ENCODE measurements at regions not wholly inside any gene's neighbourhood (a gene's known extent, or its start where the extent isn't known, plus 50 kb on each side); places are given as distances from the start of the nearest gene placed in this dataset.

- ATAC-seq (ENCODE audit: insufficient number of reproducible peaks, low FRiP score, low read depth), result no peak
- Histone ChIP-seq H3K4me1 (ENCODE audit: control insufficient read depth in 1 of 2, low read depth in 2 of 2) (no peaks in the 10 kb centered on the region), H3K36me3 (no peaks in the 10 kb centered on the region), H3K9me3 (no peaks in the 10 kb centered on the region), H3K27ac (no peak overlapping the region), H3K4me3 (no peak overlapping the region), H3K27me3 (replicated peaks; ENCODE audit: insufficient read depth) (no peaks in the 10 kb centered on the region)
- no peak for TF ChIP-seq CTCF (IDR thresholded peaks at IDR 0.05)
- DNase-seq (ENCODE audit: low spot score), result no peak
These were observed 568.3 kb upstream of the SALL1 start for GRCh38 chr16:51719376-51719775.

- no peaks in the 10 kb centered on the region for H3K4me1 ChIP-seq (ENCODE audit: control insufficient read depth in 1 of 2, low read depth in 2 of 2)
- H3K4me3 ChIP-seq, result no peak overlapping the region
- H3K36me3 ChIP-seq, result no peaks in the 10 kb centered on the region
- no peak for TF ChIP-seq CTCF (IDR thresholded peaks at IDR 0.05)
- no peaks in the 10 kb centered on the region for H3K9me3 ChIP-seq
- H3K27me3 ChIP-seq (replicated peaks; ENCODE audit: insufficient read depth), result no peaks in the 10 kb centered on the region
- ATAC-seq (ENCODE audit: insufficient number of reproducible peaks, low FRiP score, low read depth) (no peak), DNase-seq (ENCODE audit: low spot score) (no peak)
- no peak overlapping the region for H3K27ac ChIP-seq
These were observed 565.1 kb upstream of the SALL1 start for GRCh38 chr16:51716195-51716594.

- ATAC-seq (ENCODE audit: insufficient number of reproducible peaks, low FRiP score, low read depth) (no peak), DNase-seq (ENCODE audit: low spot score) (no peak)
- H3K36me3 ChIP-seq, result no peaks in the 10 kb centered on the region
- no peaks in the 10 kb centered on the region for H3K4me1 ChIP-seq (ENCODE audit: control insufficient read depth in 1 of 2, low read depth in 2 of 2)
- no peaks in the 10 kb centered on the region for H3K27me3 ChIP-seq (replicated peaks; ENCODE audit: insufficient read depth)
- H3K27ac ChIP-seq, result no peak overlapping the region
- H3K9me3 ChIP-seq, result no peaks in the 10 kb centered on the region
- no peak overlapping the region for H3K4me3 ChIP-seq
- no peak for TF ChIP-seq CTCF (IDR thresholded peaks at IDR 0.05)
These were observed 562.4 kb upstream of the SALL1 start for GRCh38 chr16:51713502-51713901.

GRCh38 chr16:51710905-51711563 is 560.0 kb upstream of the SALL1 start:
- Histone ChIP-seq H3K9me3 (no peaks in the 10 kb centered on the region), H3K4me3 (no peak overlapping the region), H3K36me3 (no peaks in the 10 kb centered on the region), H3K4me1 (ENCODE audit: control insufficient read depth in 1 of 2, low read depth in 2 of 2) (no peaks in the 10 kb centered on the region), H3K27me3 (replicated peaks; ENCODE audit: insufficient read depth) (no peaks in the 10 kb centered on the region), H3K27ac (no peak overlapping the region)
- DNase-seq (ENCODE audit: low spot score) (no peak), ATAC-seq (ENCODE audit: insufficient number of reproducible peaks, low FRiP score, low read depth) (no peak)
- TF ChIP-seq CTCF (IDR thresholded peaks at IDR 0.05), result no peak

GRCh38 chr16:51710186-51710585 is 559.1 kb upstream of the SALL1 start:
- Histone ChIP-seq H3K4me3 (no peak overlapping the region), H3K9me3 (no peaks in the 10 kb centered on the region), H3K27ac (no peak overlapping the region), H3K36me3 (no peaks in the 10 kb centered on the region), H3K4me1 (ENCODE audit: control insufficient read depth in 1 of 2, low read depth in 2 of 2) (no peaks in the 10 kb centered on the region), H3K27me3 (replicated peaks; ENCODE audit: insufficient read depth) (no peaks in the 10 kb centered on the region)
- ATAC-seq (ENCODE audit: insufficient number of reproducible peaks, low FRiP score, low read depth) (no peak), DNase-seq (ENCODE audit: low spot score) (no peak)
- TF ChIP-seq CTCF (IDR thresholded peaks at IDR 0.05), result no peak

All from thoracic aorta (tissue), 2 donors.